ENCODE measurements at regions not wholly inside any gene's neighbourhood (a gene's known extent, or its start where the extent isn't known, plus 50 kb on each side); places are given as distances from the start of the nearest gene placed in this dataset.

DNA sequence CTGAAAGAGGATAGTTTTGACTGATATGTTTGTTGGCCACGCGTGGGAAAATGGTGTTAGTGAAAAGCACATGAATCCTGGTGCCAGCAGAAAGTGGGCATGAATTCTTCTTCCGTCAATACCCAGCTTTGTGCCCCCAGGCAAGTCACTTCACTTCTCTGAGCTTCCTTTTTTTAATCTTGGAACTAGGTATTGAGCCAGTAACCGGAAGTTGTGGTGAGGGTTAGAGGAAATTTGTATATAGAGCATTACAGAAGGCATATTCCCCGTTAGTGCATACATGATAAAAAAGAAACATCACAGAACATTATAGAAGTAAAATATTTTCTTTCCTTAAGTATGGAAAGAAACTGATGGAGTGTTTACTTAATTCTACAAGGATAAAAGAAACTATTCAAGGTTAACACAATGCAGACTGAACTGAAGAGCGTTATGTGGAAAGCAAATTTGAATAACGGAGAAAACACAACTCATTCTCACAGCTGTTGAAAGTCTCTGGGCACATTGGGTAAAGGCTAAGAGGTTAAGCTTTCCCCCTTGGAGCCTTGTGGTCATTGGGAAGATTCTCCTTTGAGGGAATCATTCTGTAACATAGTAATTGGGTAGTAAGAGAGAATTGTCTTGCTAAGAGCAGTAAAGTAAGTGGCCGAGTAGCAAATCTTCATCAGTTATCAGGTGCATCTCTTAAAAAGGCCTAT, 223.1 kb downstream of the BCAS1 start:
- H3K4me3 ChIP-seq (ENCODE audit: control insufficient read depth, low read depth, low read length) = no peak overlapping the region
- DNase-seq (ENCODE audit: low read depth) = no peak

DNA sequence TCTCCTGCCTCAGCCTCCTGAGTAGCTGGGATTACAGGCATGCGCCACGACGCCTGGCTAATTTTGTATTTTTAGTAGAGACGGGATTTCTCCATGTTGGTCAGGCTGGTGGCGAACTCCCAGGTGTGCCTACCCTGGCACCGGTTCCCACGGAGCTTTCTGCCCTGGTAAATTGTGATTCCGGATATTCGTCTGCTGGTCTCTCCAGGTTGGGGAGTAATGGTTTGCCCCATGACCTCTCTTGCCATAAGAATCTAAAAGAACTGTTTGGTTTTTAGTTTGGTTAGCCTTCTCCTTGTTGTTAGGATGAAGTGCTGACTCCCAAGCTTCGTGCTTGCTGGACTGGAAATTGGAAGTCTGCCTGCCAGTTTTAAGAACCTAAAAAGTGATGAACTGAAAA, 223.8 kb downstream of the BCAS1 start:
- no peak overlapping the region for H3K4me3 ChIP-seq (ENCODE audit: control insufficient read depth, low read depth, low read length)
- DNase-seq (ENCODE audit: low read depth) = no peak
- TF ChIP-seq, protein P1, sequence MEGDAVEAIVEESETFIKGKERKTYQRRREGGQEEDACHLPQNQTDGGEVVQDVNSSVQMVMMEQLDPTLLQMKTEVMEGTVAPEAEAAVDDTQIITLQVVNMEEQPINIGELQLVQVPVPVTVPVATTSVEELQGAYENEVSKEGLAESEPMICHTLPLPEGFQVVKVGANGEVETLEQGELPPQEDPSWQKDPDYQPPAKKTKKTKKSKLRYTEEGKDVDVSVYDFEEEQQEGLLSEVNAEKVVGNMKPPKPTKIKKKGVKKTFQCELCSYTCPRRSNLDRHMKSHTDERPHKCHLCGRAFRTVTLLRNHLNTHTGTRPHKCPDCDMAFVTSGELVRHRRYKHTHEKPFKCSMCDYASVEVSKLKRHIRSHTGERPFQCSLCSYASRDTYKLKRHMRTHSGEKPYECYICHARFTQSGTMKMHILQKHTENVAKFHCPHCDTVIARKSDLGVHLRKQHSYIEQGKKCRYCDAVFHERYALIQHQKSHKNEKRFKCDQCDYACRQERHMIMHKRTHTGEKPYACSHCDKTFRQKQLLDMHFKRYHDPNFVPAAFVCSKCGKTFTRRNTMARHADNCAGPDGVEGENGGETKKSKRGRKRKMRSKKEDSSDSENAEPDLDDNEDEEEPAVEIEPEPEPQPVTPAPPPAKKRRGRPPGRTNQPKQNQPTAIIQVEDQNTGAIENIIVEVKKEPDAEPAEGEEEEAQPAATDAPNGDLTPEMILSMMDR (conservative IDR thresholded peaks at IDR 0.05; ENCODE audit: control insufficient read depth, insufficient read depth, low read depth, low read length) = no peak

More for the DNA sequence above, 223.1 kb downstream of the BCAS1 start:
- TF ChIP-seq, protein P1 (conservative IDR thresholded peaks at IDR 0.05; ENCODE audit: control insufficient read depth, insufficient read depth, low read depth, low read length) = no peak

DNA sequence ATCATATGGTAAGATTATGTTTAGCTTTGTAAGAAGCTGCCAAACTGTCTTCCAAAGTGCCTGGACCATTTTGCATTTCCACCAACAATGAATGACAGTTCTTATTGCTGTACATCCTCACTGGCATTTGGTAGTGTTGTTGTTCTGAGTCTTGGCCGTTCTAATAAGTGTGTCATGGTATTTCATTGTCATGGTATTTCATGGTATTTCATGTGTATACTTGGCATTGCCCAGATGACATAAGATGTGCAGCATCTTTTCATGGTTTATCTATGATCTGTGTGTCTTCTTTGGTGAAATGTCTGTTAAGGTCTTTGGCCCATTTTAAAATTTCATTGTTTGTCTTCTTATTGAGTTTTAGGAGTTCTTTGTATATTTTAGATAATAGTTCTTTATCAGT, 224.4 kb downstream of the BCAS1 start:
- TF ChIP-seq, protein P1 (conservative IDR thresholded peaks at IDR 0.05; ENCODE audit: control insufficient read depth, insufficient read depth, low read depth, low read length) = no peak
- no peak overlapping the region for H3K4me3 ChIP-seq (ENCODE audit: control insufficient read depth, low read depth, low read length)
- DNase-seq (ENCODE audit: low read depth) = no peak

DNA sequence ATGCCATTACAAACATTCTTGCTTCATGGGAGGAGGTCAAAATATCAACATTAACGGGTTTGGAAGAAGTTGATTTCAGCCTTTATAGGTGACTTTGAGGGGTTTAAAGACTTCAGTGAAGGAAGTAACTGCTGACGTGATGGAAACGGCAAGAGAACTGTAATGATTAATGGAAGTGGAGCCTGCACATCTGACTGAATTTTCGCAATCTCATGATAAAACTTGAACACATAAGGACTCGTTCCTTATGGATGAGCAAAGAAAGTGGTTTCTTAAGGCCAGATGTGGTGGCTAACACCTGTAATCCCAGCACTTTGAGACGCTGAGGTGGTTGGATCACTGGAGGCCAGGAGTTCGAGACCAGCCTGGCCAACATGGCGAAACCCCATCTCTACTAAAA, 226.1 kb downstream of the BCAS1 start:
- peak; percentile 28 for DNase-seq (ENCODE audit: low read depth)
- H3K4me3 ChIP-seq (ENCODE audit: control insufficient read depth, low read depth, low read length) = no peak overlapping the region
- TF ChIP-seq, protein P1 (conservative IDR thresholded peaks at IDR 0.05; ENCODE audit: control insufficient read depth, insufficient read depth, low read depth, low read length) = no peak

DNA sequence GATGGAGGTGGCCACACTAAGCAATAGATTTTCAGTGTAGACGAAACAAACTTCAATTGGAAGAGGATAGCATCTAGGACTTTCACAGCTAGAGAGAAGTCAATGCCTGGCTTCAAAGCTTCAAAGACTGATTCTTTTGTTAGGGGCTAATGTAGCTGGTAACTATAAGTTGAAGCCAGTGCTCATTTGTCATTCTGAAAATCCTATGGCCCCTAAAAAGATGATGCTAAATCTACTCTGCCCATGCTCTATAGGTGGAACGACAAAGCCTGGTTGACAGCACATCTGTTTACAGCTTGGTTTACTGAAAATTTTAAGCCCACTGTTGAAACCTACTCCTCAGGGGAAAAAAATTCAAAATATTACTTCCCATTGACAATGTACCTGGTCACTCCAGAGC, 226.7 kb downstream of the BCAS1 start:
- no peak for DNase-seq (ENCODE audit: low read depth)
- TF ChIP-seq, protein P1 (conservative IDR thresholded peaks at IDR 0.05; ENCODE audit: control insufficient read depth, insufficient read depth, low read depth, low read length) = no peak
- H3K4me3 ChIP-seq (ENCODE audit: control insufficient read depth, low read depth, low read length) = no peak overlapping the region

DNA sequence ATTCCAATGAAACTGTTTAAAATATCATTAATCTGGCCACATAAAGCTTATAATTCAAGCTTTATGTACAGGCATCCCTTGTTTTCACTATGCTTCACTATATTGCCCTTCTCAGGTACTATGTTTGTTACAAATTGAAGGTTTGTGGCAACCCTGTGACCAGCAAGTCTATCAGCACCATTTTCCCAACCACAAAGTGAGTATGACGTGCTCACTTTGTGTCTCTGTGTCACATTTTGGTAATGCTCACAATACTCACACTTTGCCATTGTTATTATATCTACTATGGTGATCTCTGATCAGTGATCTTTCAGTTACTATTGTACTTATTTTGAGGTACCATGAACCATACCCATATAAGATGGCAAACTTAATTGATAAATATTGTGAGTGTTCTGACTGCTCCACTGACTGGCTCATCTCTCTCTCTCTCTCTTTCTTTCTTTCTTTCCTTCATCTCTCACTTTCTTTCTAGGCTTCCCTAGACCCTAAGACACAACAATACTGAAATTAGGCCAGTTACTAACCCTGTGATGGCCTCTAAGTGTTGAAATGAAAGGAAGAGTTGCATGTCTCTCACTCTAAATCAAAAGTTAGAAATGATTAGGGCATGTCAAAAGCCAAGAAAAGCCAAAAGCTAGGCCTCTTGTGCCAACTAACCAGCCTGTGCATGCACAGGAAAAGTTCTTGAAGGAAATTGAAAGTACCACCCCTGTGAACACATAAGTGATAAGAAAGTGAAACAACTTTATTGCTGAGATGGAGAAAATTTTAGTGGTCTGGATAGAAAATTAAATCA, 227.9 kb downstream of the BCAS1 start:
- H3K4me3 ChIP-seq (ENCODE audit: control insufficient read depth, low read depth, low read length) = no peak overlapping the region
- no peak for DNase-seq (ENCODE audit: low read depth)
- TF ChIP-seq, protein P1 (conservative IDR thresholded peaks at IDR 0.05; ENCODE audit: control insufficient read depth, insufficient read depth, low read depth, low read length) = no peak

All from fibroblast of mammary gland (primary cell).